ENCODE measurements at regions not wholly inside any gene's neighbourhood (a gene's known extent, or its start where the extent isn't known, plus 50 kb on each side); places are given as distances from the start of the nearest gene placed in this dataset.
"Not testable (repeated sequence)": the region's sequence is repeated elsewhere in the genome, so short reads cannot be mapped to it uniquely, and the experiment has no call there.

GRCh38 chr2:194323740-194324139, 1333.3 kb upstream of the SLC39A10 start:
- DNase-seq, result no peak

- DNase-seq, result no peak
Measured at GRCh38 chr2:194320520-194320919, 1336.5 kb upstream of the SLC39A10 start.

DNA sequence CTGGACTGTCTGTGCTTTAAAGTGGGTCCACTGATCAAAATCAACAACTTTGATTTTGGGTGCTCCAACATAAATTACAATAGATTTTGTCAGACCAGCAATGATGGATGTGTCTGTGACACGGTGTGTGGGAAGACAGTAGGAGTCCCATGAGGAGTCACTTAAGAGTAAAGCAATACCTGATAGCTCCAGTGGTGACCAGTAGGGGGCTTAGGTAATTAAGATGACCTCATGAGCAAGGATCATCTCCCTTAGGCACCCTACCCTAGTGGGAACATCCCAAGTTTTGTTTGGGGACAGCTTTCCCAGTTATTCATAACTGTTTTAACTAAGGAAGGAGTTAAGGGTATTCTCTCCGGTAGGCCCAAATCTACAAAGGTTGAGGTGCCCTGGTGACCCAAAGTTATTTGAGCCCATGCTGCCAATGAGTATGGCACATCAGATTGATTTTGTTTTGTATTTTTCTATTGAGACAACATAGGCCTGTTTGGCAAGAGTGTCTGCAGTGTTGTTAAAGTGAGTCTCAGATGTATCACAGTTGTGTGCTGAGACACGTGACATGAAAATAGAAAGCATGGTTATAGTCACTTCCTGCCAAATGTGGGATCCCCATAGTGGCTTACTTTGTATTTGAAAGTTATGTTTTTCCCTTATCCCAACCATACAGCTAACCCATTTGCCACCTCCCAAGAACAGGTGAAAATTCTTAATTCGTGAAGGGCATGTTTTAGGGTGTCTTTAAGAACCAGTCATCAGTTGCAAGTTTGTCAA, 1337.6 kb upstream of the SLC39A10 start:
- no peak for DNase-seq

DNA sequence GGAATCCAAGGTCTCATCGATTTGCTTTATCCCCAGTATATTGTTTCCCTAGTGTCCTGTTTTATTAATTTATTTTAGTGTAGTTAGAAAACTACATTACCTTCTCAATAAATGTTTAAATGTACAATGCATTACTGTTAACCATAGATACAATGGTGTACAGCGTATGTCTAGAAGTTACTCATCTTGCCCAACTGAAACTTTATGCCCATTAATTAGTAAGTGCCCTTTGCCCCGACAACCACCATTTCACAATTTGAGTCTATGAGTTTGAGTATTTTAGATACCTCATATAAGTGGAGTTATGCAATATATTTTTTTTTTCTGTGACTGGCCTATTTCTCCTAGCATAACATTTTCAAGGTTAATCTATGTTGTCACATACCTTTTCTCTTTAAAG, 1343.0 kb upstream of the SLC39A10 start:
- DNase-seq, result no peak

GRCh38 chr2:194304191-194304590, 1352.8 kb upstream of the SLC39A10 start:
- no peak for DNase-seq

DNA sequence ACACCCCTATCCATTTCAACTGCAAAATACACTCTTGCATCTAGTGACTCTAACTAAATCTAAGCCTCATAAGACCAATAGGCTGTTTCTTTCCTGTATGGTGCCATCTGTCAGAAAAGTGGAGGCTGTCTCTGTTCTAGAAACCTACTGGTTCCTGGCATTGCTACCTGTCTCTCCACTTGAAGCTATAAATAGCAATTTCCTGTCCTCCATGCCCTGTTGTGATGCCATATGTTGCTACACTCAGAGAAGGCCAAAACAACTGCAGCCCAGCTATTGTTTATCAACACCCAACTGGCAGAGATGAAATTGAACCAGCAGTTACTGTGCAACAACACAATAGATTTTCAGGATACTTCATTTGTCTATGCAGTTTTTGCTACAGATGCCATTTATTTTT, 1355.1 kb upstream of the SLC39A10 start:
- no peak for DNase-seq

GRCh38 chr2:194294156-194294555, 1362.9 kb upstream of the SLC39A10 start:
- no peak for DNase-seq

DNA sequence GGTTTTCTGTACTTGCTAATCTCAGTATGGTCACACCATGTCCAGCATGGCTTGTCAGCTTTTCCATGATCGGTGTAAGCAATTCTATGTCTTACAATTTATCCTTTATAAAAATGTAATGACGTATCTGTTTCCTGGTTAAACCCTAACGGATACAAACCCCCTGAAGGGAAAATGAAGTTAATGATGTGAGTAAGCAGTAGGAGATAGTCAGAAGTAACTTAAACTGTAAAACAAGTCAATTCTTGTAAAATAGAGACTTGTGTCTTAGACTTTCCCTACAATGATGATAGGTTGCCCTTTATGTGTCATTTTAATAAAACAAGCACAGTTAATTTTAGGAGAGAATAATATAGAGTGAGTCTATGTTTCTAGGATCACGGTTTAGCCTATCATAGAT, 1365.9 kb upstream of the SLC39A10 start:
- no peak for DNase-seq

DNA sequence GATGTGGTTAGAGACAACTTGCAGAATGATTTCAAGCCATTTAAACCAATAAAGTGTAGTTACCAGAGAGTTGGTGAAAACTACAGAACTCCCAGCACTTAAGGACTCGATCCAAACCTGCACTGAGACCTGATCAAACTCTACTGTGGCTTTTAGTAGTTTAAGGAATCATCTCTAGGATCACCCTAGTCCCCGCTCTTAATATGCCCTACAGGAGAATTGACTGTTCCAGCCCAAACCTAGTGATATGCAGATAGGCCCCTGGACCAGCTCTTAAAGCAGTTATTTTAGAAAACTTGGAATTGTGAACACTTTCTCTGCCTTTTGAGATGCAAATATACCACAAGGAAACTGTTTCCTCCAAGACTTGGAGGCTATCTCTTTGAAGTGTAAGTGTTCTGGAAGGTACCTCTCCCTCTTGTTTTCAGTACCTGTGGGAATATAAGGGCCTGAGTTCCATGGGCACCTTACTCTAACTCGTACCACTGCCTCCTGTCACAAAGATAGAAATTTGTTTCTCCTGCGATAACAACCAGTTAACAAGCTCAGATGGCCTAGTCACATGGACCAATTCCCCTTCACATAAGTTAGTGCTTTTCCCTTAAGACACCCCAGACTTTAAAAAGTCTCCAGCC, 1367.2 kb upstream of the SLC39A10 start:
- no peak for DNase-seq

DNA sequence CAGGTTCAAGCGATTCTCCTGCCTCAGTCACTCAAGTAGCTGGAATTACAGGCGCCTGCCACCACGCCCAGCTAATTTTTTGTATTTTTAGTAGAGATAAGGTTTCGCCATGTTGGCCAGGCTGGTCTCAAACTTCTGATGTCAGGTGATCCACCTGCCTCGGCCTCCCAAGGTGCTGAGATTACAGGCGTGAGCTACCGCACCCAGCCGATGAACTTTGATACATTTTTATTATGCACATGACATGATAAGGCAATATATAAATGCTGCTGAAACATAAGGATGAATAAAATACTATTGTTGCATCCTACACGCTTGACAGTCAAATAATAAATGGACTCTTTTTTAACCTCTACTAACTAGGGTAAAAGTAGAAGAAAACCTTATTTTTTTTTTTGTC, 1380.4 kb upstream of the SLC39A10 start:
- DNase-seq, result not testable (repeated sequence)

DNA sequence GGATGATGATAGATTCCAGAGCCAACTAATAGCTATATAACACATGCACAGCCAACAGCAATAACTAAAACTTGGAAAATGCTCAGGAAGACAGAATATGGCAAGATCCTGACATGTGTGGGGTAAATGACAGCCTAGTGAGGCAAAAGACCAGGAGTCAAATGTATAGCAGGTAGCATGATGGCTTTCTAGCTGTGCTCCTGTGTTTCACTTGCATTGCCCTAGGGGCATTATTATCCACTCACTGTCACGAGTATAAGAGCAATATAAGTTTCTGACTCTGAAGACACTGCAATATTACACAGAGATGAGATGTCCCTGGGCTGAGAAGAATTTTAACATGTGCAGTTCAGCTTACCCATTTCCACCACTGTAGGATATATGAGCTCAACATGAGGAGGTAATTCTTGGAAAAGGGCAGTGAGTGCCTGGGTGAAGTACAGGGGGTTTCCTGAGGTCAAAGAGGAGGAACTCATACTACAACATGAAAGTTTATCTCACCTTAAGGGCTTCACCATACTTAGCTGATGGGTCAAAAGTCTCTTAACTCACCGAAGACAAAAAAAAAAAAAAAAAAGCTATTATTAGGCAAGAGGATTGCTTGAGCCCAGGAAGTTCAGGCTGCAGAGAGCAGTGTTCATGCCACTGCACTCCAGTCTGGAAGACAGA, 1385.6 kb upstream of the SLC39A10 start:
- DNase-seq, result no peak

DNA sequence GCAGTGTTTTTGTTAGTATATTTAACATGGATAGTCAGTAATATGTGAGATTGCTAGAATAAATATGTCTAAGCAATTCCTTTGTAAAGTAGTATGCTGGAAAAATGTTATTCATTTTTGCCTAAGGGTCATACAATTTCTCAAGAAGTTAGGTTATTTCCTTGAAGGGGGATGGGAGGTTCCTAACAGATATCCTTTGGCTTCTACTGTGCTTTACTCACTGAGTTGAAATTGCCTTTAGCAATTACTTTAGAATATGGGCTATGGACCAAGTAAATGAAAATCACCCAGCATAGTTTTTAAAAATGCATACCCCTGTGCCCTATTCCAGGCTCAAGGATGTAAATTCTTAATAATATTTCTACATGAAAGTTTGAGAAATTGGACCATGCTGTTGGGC, 1386.4 kb upstream of the SLC39A10 start:
- DNase-seq, result no peak

DNA sequence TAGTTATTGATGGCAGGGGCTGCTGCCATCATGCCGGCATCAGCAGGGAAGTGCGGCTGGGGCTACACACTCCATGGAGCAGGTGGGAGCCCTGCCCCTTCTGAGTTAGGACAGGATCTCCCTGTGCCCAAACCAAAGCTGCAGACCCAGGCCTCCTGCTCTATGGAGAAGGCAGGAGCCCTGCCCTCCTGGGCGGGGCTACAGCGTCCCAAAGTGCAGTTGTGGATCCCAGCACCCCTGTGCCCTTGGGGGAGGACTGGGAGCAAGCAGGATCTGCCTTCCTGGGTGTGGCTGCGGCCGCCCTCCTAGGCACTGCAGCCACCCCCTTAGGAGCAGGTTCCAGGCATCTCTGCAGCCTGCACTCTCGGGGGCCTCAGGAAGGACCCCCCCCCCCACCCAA, 1392.4 kb upstream of the SLC39A10 start:
- DNase-seq, result no peak

GRCh38 chr2:194260185-194260584, 1396.8 kb upstream of the SLC39A10 start:
- DNase-seq, result no peak

DNA sequence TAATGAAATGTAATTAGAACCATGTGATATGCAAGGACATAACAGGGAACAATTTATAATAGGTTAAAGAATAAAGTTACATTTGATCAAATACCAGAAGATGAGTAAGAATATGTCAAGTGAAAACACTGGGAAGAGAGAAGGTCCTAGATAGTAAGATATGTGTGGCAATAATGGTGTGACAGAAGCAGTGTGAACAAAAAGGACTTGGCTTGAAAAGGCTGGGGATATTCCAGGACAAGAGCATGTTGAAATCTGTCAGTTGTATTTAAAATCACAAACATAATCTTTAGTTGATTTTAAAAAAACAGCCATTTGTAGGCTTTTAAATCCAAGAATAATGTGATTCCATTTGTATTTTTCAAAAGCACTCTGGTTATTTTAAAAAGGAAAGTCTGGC, 1399.9 kb upstream of the SLC39A10 start:
- no peak for DNase-seq

DNA sequence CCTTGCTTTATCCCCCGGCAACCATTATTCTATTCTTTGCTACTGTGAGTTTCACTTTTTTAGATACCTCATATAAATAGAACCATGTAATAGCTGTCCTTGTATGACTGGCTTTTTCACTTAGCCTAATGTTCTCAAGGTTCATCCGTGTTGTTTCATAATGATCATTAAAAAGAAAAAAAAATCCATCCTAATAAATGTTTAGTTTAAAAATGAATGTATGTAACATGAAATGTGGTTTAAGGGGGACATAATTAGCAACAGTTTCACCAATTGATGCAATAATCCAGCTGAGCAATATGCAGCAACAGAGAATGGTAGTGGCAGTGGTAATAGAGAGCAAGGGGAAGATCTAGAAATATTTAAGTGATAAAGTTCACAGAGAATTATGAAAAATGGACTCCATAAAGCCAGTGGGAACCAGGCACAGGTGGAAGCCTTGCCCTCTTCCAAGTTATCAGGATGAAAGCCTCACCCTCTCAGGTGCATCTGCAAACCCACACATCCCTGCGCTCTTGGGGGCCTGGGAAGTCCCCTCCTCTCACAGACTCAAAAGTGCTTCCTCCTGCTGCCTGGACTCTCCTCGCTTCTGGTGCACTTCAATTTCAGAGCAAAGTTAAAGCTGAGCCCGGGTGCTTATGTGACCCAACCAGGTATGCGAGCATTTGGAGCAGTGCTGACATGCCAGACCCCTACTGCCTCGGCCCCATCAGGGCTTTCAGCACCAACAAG, 1403.3 kb upstream of the SLC39A10 start:
- DNase-seq, result no peak

GRCh38 chr2:194252127-194252526, 1404.9 kb upstream of the SLC39A10 start:
- DNase-seq, result no peak

GRCh38 chr2:194232600-194232999, 1424.4 kb upstream of the SLC39A10 start:
- DNase-seq, result no peak

GRCh38 chr2:194223218-194223617, 1433.8 kb upstream of the SLC39A10 start:
- no peak for DNase-seq

DNA sequence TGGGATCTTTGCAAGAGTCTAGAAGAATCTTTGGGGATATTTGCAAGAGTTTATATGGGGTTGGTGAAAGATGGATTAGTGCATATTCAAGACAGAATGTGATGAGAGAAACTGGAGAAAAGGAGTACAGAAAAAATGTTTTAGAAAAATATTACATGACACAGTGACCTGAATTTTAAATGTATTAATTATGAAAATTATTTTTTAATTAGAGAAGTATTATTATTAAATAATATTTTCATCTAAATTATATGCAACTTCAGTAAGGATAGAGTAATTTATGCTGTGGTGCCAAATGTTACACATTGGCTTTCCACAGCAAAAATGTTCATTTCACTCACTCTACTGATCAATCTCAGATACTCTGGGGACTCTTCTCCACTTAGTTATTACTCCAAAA, 1442.8 kb upstream of the SLC39A10 start:
- no peak for DNase-seq

DNA sequence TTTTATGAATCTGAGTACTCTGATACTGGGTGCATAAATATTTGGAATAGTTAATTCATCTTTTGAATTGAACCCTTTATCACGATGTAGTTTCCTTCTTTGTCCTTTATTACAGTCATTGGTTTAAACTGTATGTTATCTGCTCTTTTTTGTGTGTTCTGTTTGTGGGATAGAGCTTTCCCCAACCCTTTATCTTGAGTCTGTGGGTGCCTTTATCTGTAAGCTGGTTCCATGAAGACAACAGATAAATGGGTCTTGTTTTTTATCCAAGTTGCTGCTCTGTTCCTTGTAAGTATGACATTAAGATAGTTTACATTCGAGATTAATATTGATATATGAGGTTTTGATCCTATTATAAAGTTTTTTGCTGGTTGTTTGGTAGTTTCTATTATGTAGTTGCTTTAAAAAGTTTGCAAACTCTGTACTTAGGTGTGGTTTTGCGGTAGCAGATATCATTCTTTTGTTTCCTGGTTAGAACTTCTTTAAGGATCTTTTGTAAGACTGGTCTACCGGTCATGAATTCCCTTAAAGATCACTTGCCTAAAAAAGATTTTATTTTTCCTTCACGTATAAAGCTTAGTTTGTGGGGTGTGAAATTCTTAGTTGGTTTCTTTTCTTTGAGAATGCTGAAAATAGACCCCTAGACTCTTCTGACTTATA, 1451.3 kb upstream of the SLC39A10 start:
- no peak for DNase-seq

DNA sequence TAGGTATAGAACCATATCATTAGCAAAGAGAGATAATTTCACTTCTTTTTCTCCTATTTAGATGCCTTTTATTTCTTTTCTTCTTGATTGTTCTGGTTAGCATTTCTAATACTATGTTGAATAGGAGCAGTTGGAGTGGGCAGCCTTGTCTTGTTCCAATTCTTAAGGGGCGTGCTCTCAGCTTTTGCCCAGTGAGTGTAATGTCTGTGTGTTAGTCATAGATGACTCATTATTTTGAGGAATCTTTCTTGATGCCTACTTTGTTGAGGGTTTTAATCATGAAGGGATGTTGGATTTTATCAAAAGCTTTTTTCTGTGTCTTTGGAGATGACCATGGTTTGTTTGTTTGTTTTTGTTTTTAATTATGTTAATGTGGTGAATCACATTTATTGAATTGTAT, 1453.1 kb upstream of the SLC39A10 start:
- no peak for DNase-seq

- no peak for DNase-seq
Measured at GRCh38 chr2:194182888-194183287, 1474.1 kb upstream of the SLC39A10 start.
